PFSK-1 (cell line): ENCODE measurements at regions not wholly inside any gene's neighbourhood (a gene's known extent, or its start where the extent isn't known, plus 50 kb on each side); places are given as distances from the start of the nearest gene placed in this dataset.

Source experiments
- POLR2AphosphoS5 ChIP-seq: IDR thresholded peaks from 2 replicates; pipeline ENCODE4 v1.6.1; 2012; ENCODE audit warnings: low read depth, mild to moderate bottlenecking, control low read depth, low read length, moderate library complexity
- REST ChIP-seq, 2 experiments: IDR thresholded peaks; 2 replicates each; pipeline versions ENCODE4 v1.6.1 to v1.8.0; 2011 to 2012; ENCODE audit warnings: low read depth in 2 of 2, low read length in 2 of 2, control low read depth in 1 of 2, inconsistent platforms in 1 of 2, mild to moderate bottlenecking in 1 of 2, moderate library complexity in 1 of 2; ENCODE audit not compliant: insufficient read depth in 1 of 2
- SIN3A ChIP-seq: IDR thresholded peaks from 2 replicates; pipeline ENCODE4 v1.6.1; 2012; ENCODE audit warnings: mild to moderate bottlenecking, low read length, moderate library complexity, borderline replicate concordance; ENCODE audit not compliant: insufficient read depth
- TAF1 ChIP-seq: IDR thresholded peaks from 2 replicates; pipeline ENCODE4 v1.6.1; 2012; ENCODE audit warnings: low read length, control low read depth, borderline replicate concordance; ENCODE audit not compliant: insufficient read depth

GRCh38 chr14:58907803-58908202, 270.0 kb downstream of the DACT1 start:
- no peak for TF ChIP-seq REST (IDR thresholded peaks at IDR 0.05; ENCODE audit: insufficient read depth in 1 of 2, low read depth in 2 of 2, low read length in 2 of 2)
- TF ChIP-seq TAF1, result no peak
- TF ChIP-seq POLR2AphosphoS5, result no peak
- TF ChIP-seq SIN3A, result no peak
